NT2/D1 (cell line): ENCODE measurements at regions not wholly inside any gene's neighbourhood (a gene's known extent, or its start where the extent isn't known, plus 50 kb on each side); places are given as distances from the start of the nearest gene placed in this dataset.

ENCODE experiments used
- SUZ12 ChIP-seq: IDR thresholded peaks from 2 replicates; pipeline ENCODE4 v1.6.1; 2011; ENCODE audit not compliant: insufficient read length, insufficient read depth; ENCODE audit errors: extremely low read depth
- ZNF274 ChIP-seq: IDR thresholded peaks from 2 replicates; pipeline ENCODE4 v1.6.1; 2011; ENCODE audit warnings: mild to moderate bottlenecking, low read depth, low read length

DNA sequence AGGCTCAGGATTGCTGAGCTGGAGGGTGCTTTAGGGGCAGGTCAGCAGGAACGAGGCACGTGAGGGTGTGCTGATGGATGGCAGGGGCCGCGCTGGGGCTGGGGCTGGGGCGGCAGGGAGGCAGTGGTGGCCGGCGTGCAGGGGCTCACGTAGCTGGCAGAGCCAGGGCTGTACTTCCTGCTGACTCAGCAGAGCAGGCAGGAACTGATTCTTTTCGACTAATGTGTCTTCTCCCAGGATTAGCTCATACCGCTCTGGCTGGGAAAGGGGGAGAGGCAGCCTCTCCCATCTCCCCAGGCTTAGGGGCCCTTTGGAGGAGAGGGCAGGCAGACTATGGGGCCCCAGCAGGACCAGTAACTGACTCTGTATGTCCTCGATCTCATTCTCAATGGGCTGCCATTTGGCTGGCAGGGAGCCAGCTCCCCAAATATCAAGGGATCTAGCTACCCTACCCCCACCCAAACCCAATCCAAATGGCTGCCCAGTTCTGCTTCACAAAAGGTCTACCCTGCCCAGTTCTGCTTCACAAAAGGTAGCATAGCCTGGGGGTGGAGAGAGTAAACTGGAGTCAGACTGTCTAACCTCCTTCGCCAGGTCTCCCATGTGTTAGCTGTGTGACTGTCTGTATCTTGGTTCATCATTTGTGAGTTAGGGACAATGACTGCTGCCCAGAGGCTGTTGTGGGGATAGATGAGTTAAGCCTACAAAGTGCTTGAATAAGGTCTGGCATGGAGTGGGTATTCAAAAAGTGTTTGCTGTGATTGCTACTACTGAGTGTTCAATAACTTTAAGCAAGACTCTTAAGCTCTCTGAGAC, 100.1 kb upstream of the SLC2A1 start:
- TF ChIP-seq SUZ12 (no peak), ZNF274 (no peak)
